ENCODE measurements at regions not wholly inside any gene's neighbourhood (a gene's known extent, or its start where the extent isn't known, plus 50 kb on each side); places are given as distances from the start of the nearest gene placed in this dataset.

- no peaks in the 10 kb centered on the region for H3K9me3 ChIP-seq
- no peak for DNase-seq (ENCODE audit: low spot score)
- H3K27me3 ChIP-seq: no peaks in the 10 kb centered on the region
- H3K36me3 ChIP-seq: no peaks in the 10 kb centered on the region
- H3K4me1 ChIP-seq: no peaks in the 10 kb centered on the region
- H3K4me3 ChIP-seq: no peak overlapping the region
- TF ChIP-seq CTCF (IDR thresholded peaks at IDR 0.05): no peak
- no peak overlapping the region for H3K27ac ChIP-seq
Observed at GRCh38 chr5:6046296-6046967, 331.9 kb downstream of the MED10 start.

DNA sequence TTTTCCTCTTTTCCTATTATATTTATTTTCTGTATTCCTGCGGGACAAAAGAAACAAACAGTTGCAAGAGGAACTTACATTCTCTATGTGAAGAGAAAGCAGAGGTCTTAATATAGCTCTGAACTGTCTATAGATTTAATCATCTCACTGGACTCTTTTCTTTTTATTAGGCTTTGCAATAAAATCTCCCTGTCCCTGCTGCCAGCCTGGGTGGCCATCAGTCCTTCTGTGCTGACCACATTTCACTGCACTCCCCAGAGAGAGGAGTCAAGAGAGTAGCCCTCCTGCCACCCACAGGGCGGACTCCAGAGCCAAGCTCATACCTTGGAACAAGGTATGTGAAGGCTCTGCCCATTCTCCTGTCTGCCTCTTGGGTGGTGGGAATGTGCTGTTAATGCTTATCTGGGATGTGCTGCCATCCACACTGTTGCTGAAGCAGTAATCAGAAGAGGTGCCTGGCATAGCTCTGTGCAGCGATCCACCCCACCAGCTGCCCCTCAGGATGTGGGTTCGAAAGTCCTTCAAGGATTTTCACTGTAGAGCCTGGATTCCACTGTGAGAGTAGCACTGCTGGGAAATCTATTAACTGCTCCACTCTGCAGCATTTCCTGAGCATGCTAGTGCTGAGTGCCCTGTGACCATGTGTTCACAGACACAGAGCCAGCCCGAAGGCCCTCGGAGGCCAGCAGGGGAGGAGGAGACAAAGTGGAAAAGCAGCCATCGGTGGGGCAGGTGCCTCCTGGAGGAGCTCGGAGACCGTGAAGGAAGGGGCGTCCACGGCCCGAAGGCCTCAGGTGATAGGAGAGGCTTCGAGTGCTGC is 334.6 kb downstream of the MED10 start:
- Histone ChIP-seq H3K27me3 (no peaks in the 10 kb centered on the region), H3K36me3 (no peaks in the 10 kb centered on the region), H3K9me3 (no peaks in the 10 kb centered on the region), H3K27ac (no peak overlapping the region), H3K4me1 (no peaks in the 10 kb centered on the region), H3K4me3 (no peak overlapping the region)
- DNase-seq (ENCODE audit: low spot score): no peak
- TF ChIP-seq CTCF (IDR thresholded peaks at IDR 0.05): no peak

DNA sequence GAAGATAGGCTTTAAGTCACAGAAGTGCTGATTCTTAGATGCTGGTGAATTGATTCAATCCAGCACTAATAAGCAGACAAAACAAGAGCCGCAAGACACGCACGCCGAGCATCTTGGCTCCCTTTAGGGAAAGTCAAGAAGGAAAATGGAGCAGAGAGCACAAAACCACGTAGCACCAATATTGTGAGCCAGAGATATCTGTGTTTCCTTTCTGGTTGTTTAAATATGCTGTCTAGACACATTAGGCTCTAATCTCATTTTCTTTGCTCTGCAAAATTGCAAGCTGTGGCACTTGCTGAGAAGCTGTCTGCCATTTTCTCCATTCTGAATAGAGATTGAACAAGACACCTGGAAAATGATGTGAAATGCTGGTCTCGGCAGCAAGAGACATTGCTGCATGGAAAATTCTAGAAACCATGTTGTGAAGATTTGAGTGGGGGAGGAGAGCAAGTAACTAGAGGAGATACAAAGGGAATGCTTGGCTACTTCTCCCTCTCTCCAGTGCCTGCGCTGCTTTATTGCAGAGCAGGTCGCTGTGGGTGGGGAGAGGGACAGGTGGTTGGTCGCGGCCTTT is 336.3 kb downstream of the MED10 start:
- no peaks in the 10 kb centered on the region for H3K27me3 ChIP-seq
- no peaks in the 10 kb centered on the region for H3K36me3 ChIP-seq
- no peak for TF ChIP-seq CTCF (IDR thresholded peaks at IDR 0.05)
- no peaks in the 10 kb centered on the region for H3K9me3 ChIP-seq
- no peaks in the 10 kb centered on the region for H3K4me1 ChIP-seq
- no peak overlapping the region for H3K4me3 ChIP-seq
- H3K27ac ChIP-seq: no peak overlapping the region
- no peak for DNase-seq (ENCODE audit: low spot score)

DNA sequence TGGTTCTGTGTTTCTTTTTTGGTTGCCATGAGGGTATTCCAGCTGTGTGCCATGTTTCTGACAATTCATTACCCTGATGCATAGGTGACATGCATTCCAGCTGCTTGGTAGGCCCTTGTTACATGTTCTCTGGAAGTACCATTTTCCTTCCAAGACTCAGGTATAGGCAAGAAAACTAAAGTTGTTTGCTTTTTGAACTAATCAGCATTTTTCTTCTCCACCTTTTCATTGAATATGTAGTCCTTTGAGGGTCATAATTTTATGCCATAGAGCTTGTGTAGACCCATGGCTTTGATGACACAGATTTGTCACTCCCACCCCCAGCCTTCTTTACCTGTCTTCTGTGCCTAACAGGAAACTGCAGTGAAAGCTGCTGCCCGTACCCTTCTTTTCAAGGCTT is 339.2 kb downstream of the MED10 start:
- DNase-seq (ENCODE audit: low spot score): no peak
- TF ChIP-seq CTCF (IDR thresholded peaks at IDR 0.05): no peak
- no peaks in the 10 kb centered on the region for H3K36me3 ChIP-seq
- no peak overlapping the region for H3K4me3 ChIP-seq
- H3K9me3 ChIP-seq: no peaks in the 10 kb centered on the region
- no peaks in the 10 kb centered on the region for H3K27me3 ChIP-seq
- H3K27ac ChIP-seq: no peak overlapping the region
- no peaks in the 10 kb centered on the region for H3K4me1 ChIP-seq

DNA sequence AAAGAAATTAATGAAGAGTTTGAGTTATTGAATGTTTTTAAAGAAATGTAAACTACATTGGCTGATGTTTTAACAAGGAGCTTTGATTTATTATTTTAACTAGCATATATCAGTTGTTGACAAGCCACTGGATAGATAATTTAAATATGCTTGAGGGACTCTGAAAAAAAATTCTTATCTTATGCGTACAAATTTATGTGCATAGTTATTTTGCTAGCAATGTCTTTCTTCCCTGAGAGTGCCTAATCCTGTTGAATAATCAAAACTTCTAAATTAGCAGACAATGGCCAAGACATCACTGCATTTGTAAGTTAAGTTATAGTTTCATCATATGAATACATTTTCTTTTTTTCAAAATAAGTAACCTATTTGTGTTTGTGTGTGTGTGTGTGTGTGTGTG is 342.3 kb downstream of the MED10 start:
- H3K27me3 ChIP-seq: no peaks in the 10 kb centered on the region
- H3K27ac ChIP-seq: no peak overlapping the region
- no peaks in the 10 kb centered on the region for H3K9me3 ChIP-seq
- DNase-seq (ENCODE audit: low spot score): no peak
- TF ChIP-seq CTCF (IDR thresholded peaks at IDR 0.05): no peak
- H3K4me1 ChIP-seq: no peaks in the 10 kb centered on the region
- no peak overlapping the region for H3K4me3 ChIP-seq
- no peaks in the 10 kb centered on the region for H3K36me3 ChIP-seq

Measured in right atrium auricular region (tissue), 2 donors.